HG03196 (cell line): ENCODE measurements at regions not wholly inside any gene's neighbourhood (a gene's known extent, or its start where the extent isn't known, plus 50 kb on each side); places are given as distances from the start of the nearest gene placed in this dataset.
"Not testable (repeated sequence)": the region's sequence is repeated elsewhere in the genome, so short reads cannot be mapped to it uniquely, and the experiment has no call there.

ENCODE experiments used
- ATAC-seq: cut with Tn5 transposase; IDR thresholded peaks from one replicate; pipeline ENCODE4 v1.9.1; 2021; ENCODE audit not compliant: unreplicated experiment

DNA sequence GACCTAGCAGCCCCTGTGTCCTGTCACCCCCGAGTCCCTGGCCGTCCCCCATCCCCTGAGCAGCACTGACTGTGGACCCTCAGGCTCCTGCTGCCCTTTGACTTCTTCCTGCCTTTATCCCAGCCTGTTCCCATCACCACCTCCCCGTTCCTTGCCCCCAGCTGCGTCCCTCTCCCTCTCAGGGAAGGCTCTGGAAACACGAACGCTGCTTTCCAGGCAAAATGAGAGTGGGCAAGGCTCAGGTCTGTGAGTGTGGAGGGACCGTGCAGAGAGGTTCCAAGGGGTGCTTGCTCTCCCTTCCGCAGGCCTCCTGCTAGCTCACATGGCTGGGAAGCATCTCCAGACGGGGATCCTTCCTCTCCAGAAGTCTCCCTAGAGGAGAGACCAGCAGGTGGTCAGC, 501.8 kb upstream of the SALL3 start:
- ATAC-seq, result no peak

DNA sequence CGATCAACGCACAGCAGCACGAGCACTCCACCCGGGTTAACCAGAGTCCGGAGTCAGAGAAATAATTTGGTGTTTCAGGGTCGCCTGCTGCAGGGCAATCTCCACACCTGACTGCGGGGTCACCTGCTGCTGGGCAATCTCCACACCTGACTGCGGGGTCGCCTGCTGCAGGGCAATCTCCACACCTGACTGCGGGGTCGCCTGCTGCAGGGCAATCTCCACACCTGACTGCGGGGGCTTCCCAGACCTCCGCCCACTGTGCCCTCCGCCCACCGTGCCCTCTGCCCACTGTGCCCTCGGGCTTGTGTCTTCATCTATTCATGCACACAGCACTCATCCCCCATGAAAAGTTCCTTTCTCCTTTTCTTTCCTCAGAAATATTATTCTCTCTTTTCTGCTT, 500.2 kb upstream of the SALL3 start:
- ATAC-seq, result no peak

- no peak for ATAC-seq
Observed at GRCh38 chr18:78480262-78481054, 499.2 kb upstream of the SALL3 start.

DNA sequence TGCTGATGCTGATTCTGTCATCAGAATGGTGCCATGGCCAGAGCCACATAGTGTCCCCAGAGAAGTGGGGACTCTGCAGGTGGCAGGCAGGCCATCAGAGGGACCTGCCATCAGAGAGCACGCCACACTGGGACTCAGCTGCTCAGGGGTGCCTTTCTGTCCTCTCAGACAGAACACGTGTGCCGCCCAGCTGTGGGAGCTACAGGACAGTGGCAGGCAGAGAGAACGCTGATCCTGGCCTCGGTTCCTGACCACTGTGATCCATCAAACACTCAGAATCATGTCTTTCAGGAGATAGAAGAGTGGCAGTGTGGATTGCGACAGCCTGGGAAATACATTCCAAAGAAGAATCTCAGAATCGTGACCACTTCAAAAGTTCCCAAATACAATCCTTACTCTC, 497.2 kb upstream of the SALL3 start:
- no peak for ATAC-seq

GRCh38 chr18:78487649-78488048, 492.0 kb upstream of the SALL3 start:
- no peak for ATAC-seq

GRCh38 chr18:78492064-78492812, 487.4 kb upstream of the SALL3 start:
- ATAC-seq, result no peak

DNA sequence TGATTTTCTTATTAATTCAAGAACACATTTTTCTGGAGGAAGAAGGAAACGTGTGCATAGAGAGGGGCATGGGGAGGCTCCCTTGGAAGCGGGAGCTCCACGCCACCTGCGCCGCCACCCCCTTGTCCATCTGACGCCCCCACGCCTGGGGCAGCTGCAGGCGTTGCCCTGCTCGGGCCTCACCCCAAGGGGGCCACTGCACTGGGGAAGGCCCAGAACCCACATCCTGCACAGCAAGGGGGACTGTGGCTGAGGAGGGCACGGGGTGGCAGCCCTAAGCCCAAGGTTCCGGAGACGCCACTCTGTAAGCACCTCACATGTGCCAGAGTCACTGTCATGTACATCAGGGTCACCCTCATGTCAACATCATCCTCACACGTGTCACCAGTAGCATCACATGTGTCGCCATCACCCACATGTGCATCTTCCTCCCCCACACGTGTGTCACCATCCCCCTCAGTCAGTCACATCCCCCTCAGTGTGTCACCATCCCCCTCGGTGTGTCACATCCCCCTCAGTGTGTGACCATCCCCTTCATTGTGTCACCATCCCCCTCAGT, 486.7 kb upstream of the SALL3 start:
- no peak for ATAC-seq

DNA sequence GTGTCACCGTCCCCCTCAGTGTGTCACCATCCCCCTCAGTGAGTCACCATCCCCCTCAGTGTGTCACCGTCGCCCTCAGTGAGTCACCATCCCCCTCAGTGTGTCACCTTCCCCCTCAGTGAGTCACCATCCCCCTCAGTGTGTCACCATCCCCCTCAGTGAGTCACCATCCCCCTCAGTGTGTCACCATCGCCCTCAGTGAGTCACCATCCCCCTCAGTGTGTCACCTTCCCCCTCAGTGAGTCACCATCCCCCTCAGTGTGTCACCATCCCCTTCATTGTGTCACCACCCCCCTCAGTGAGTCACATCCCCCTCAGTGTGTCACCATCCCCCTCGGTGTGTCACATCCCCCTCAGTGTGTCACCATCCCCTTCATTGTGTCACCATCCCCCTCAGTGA, 486.1 kb upstream of the SALL3 start:
- ATAC-seq, result not testable (repeated sequence)

DNA sequence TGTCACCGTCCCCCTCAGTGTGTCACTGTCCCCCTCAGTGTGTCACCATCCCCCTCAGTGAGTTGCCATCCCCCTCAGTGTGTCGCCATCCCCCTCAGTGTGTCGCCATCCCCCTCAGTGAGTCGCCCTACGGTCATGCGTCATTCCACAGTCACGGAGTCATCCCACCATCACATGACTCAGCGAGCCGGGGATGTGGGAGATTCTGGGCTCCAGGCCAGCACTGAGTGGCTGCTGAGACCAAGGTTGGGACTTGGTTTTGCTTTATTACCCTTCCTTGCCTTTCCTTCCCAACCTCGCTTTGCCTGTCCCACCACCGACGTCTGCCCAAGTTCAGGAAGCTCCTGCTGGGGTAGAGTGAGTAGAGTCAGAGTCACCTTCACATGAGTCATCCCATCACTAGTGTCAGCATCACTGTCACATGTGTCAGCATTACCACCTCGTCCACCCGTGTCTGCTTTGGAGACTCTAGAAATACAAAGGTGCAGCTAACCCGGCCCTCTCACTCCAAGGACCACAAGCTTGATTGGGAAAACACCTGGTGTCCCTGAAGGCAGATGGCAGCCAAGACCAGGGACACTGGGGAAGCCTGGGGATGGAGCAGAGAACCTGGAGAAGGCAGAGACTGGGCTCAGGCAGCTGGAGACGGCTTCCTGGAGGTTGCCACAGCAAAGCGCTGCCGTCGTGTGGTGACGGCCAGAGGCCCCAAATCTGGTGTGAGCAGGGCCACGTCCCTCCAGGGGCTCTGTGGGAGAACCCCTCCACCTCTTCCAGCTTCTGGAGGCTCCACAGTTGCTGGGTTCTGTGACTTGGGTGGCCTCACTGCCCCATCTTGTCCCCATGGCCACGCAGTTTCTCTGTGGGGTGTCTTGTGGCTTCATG, 485.2 kb upstream of the SALL3 start:
- no peak for ATAC-seq

GRCh38 chr18:78495550-78495949, 484.1 kb upstream of the SALL3 start:
- no peak for ATAC-seq

DNA sequence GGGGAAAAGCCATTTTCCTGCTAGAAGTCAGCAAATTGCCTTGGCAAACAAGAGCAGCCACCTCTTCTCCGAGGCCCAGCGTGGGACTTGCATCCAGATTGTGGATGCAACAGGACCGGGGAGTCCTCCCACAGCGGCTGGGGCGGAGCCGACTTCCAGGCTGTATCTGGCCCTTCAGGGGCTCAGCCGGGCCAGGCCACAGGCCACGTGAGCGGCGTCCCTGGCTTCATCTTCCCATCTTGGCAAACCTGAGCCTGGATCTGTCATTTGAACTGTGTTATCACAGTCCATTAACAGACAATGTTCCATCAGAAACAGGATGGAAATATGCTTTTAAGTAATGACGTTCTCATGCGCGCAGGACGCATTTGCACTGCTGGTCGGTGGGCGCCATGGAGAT, 483.5 kb upstream of the SALL3 start:
- ATAC-seq, result no peak

GRCh38 chr18:78497641-78498040, 482.0 kb upstream of the SALL3 start:
- ATAC-seq, result no peak

DNA sequence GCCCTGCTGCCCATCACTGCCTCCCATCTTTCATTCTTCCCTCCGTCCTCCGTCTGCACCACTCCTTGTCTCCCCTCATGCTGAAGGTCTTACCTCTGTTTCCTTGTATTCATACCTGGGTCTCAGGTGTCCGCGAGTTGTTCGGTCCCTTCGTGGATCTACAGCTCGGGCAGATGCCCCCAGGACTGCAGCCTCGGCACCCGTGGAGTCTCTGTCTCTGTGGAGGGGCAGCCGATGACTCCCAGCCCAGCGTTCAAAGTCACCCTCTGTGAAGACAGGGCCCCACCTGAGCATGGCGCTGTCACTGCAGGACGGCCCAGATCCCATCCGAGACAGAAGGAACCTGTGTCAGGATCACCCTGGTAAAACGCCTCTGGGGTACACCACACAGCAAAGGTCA, 480.0 kb upstream of the SALL3 start:
- ATAC-seq, result no peak

- ATAC-seq, result no peak
Observed at GRCh38 chr18:78501251-78501650, 478.4 kb upstream of the SALL3 start.

- no peak for ATAC-seq
Observed at GRCh38 chr18:78503129-78503528, 476.5 kb upstream of the SALL3 start.

DNA sequence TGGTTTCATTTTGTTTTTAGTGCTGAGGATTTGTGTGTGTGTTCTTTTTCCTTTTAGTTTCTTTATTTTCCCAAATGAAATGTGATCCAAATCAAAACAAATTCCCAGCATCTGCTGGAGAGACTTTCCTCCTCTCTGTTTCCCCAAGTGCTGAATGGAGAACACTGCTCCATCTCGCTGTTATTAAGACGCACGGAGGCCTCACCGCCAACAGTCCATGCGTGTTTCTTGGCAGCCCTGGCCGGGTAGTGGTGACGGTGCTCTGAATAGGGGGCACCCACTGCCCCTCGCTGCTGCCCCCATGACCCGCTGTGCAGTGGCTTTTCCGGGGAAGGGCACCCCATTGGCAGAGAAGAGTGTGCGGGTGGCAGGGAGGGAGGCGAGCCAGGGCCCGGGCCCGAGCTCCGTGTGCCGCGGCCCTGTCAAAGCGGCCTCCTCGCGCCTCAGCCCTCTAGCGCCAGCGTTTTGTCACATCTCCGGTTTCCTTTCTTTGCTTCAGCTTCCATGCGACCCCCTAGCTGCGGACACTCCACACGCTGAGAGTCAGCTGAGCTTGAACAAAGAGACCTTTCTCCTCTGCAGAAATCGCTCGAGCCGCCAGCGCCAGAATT, 473.7 kb upstream of the SALL3 start:
- ATAC-seq, result no peak

GRCh38 chr18:78507217-78507616, 472.4 kb upstream of the SALL3 start:
- ATAC-seq, result no peak

DNA sequence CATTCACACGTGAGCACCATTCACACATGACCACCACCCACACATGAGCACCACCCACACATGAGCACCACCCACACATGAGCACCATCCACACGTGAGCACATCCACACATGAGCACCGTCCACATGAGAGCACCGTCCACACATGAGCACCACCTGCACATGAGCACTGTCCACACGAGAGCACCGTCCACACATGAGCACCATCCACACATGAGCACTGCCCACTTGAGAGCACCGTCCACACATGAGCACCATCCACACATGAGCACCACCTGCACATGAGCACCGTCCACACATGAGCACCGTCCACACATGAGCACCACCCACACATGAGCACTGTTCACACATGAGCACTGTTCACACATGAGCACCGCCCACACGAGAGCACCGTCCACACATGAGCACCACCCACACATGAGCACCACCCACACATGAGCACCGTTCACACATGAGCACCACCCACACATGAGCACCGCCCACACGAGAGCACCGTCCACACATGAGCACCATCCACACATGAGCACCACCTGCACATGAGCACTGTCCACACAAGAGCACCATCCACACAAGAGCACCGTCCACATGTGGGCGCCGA, 471.3 kb upstream of the SALL3 start:
- not testable (repeated sequence) for ATAC-seq

DNA sequence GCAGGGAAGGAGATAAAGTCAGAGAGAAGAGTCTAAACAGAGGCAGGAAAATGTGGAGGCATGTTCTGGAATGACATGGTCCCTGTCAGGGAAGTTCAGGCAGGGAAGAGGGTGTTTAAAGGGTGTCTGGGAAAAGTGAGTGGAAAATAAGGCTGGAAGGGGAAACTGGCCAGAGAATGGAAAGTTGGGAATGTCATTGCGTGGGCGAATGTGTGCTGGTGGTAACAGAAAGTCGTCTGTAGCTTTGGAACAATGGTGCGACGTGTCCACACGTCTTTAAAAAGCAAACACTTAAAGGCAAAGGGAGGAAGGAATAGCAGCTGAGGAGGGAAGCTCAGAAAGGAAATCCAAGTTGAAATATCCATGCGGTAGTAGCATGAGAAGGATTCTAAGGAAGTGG, 469.5 kb upstream of the SALL3 start:
- no peak for ATAC-seq

DNA sequence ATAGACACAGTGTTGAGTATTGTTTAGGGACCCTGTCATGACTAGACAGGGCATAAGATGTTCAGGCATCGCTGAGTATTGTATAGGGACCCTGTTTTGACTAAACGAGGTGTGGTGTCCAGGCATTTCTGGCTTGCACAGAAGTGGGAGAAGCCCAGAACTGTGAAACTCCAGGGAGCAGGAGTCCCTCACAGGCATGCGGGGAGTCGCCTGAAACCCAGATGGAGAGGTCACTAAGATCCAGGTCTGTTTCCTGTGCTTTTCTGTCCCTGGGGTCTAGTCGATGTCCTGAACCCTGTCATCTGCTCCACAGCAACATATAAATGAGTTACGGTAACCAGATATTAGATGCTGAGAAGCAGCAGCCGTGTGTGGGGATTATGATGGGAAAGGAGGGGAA, 469.0 kb upstream of the SALL3 start:
- no peak for ATAC-seq
